IPS-15b (cell line): ENCODE measurements at regions not wholly inside any gene's neighbourhood (a gene's known extent, or its start where the extent isn't known, plus 50 kb on each side); places are given as distances from the start of the nearest gene placed in this dataset.
"Not testable (repeated sequence)": the region's sequence is repeated elsewhere in the genome, so short reads cannot be mapped to it uniquely, and the experiment has no call there.

Experiments
- H3K27me3 ChIP-seq: one replicate; pipeline ENCODE4 v1.6.1; 2013; ENCODE audit warnings: low read length; ENCODE audit not compliant: control insufficient read depth, insufficient read depth
- H3K36me3 ChIP-seq: one replicate; pipeline ENCODE4 v1.6.1; 2013; ENCODE audit warnings: low read length; ENCODE audit not compliant: control insufficient read depth, insufficient read depth
- H3K4me1 ChIP-seq: one replicate; pipeline ENCODE4 v1.6.1; 2013; ENCODE audit warnings: mild to moderate bottlenecking, low read length; ENCODE audit not compliant: control insufficient read depth, insufficient read depth
- H3K4me3 ChIP-seq: one replicate; pipeline ENCODE4 v1.5.1; 2013; ENCODE audit warnings: low read depth, low read length
- H3K9ac ChIP-seq: one replicate; pipeline ENCODE4 v1.6.1; 2013; ENCODE audit warnings: low read depth, mild to moderate bottlenecking, low read length
- H3K9me3 ChIP-seq: one replicate; pipeline ENCODE4 v1.6.1; 2013; ENCODE audit warnings: mild to moderate bottlenecking, low read length; ENCODE audit not compliant: control insufficient read depth, insufficient read depth

DNA sequence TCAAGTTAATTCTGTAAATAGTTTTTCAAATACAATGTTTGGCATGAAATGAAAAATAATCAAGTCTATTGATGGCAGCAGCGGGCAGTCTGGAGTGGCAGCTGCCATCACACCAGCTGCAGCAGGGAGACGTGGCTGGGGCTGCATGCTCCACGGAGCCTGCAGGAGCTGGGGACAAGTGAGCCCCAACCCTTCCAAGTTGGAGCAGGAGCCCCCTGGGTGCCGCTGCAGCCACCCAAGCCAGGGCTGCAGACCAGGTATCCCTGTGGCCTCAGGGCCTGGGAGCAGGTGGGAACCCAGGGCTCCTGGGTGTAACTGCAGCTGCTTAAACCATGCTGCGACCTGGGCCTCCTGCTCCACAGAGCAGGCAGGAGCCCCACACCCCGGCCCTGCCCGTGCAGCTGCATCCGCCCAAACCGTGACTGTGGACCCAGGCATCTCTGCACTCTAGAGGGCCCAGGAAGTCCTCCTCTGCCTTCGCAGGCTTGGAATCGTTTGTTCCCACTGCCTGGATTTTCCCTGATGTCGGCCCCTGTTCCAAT is 257.4 kb downstream of the PLOD2 start:
- Histone ChIP-seq H3K36me3 (no peaks in the 10 kb centered on the region), H3K9ac (no peak overlapping the region), H3K9me3 (no peaks in the 10 kb centered on the region), H3K4me1 (peaks cover 3% of the 10 kb centered on the region), H3K4me3 (no peak overlapping the region), H3K27me3 (no peaks in the 10 kb centered on the region)

DNA sequence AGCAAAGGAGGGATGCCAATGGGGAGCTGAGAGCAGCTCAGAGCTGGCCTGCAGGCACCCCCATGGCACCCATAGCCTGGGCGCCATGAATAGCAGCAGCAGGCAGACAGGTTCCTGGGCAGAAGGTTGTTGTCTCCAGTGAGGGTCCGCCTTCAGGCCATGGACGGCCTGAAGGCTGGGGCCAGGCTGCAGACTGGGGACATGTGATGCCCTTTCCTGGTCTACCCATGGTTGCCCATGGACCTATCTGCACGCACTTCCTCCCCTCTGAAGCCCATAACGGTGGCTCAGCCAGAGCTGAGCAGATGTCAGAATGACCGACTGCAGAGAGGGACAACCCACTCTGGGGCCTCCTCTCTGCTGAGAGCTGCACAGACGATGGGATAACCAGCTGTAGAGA is 256.8 kb downstream of the PLOD2 start:
- Histone ChIP-seq H3K9ac (no peak overlapping the region), H3K4me1 (peaks cover 3% of the 10 kb centered on the region), H3K27me3 (no peaks in the 10 kb centered on the region), H3K4me3 (no peak overlapping the region), H3K36me3 (no peaks in the 10 kb centered on the region), H3K9me3 (no peaks in the 10 kb centered on the region)

GRCh38 chr3:145906301-145906700 is 254.7 kb downstream of the PLOD2 start:
- H3K27me3 ChIP-seq, result no peaks in the 10 kb centered on the region

DNA sequence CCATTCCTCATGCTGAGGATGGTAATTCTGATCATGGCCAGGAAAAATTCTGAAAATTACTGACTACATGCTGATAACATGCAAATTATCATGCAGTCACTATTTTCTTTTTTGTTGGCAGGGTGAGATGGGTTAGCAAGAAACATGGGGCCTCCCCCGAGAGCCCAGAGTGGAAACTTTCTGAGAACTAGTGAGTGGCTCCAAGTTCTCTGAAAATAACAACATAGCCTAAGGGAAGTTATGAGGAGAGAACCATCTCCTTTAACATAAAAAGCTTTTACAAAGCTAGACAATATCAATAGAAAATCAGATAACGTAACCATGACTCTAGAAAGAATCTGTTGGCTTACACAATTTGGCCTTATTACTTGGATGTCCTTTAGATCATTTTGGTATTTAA is 254.2 kb downstream of the PLOD2 start:
- H3K9ac ChIP-seq, result no peak overlapping the region
- no peak overlapping the region for H3K4me3 ChIP-seq
- H3K9me3 ChIP-seq, result no peaks in the 10 kb centered on the region
- H3K4me1 ChIP-seq, result peaks cover 3% of the 10 kb centered on the region
- H3K36me3 ChIP-seq, result no peaks in the 10 kb centered on the region
- H3K27me3 ChIP-seq, result no peaks in the 10 kb centered on the region

More at GRCh38 chr3:145906301-145906700, 254.7 kb downstream of the PLOD2 start:
- Histone ChIP-seq H3K4me1 (peaks cover 3% of the 10 kb centered on the region), H3K36me3 (no peaks in the 10 kb centered on the region), H3K9ac (no peak overlapping the region), H3K4me3 (no peak overlapping the region), H3K9me3 (no peaks in the 10 kb centered on the region)

DNA sequence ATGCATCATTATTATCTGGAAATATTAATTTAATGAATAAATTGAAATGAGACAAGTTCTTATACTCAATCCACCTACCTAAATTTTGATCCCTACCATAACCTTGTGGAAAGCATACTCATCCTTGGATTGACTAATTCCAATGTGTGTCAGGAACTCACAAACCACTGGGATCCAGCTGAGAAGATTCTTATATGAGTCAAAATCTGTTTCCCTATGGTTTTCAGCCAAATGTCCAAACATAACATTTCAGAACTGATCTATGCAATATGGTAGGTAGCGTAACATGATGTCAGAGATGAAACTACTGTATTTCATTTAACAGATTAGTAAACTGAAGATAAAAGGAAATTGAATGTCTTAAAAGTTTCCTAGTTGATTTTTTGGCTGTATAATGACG is 250.0 kb downstream of the PLOD2 start:
- H3K4me3 ChIP-seq, result no peak overlapping the region
- H3K9ac ChIP-seq, result no peak overlapping the region
- no peaks in the 10 kb centered on the region for H3K4me1 ChIP-seq
- no peaks in the 10 kb centered on the region for H3K9me3 ChIP-seq
- H3K27me3 ChIP-seq, result no peaks in the 10 kb centered on the region
- H3K36me3 ChIP-seq, result no peaks in the 10 kb centered on the region

DNA sequence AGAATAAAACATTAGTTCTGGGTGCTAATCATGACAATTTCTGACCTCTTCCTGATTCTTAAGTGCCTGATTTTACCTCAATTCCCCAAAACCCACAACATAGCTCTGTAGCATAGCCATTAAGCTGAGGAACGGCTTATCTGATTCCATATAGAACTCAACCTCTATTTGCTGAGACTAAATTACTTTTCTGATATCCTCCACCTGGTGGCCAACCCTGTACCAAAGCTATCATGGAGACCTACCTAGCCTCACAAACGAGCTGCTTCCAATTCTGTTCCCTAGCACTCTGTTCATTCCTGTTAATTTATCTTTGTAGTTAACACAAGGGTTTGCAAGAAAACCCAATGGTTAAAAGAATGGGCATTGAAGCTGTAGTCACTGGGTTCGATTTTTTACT is 245.2 kb downstream of the PLOD2 start:
- H3K36me3 ChIP-seq, result no peaks in the 10 kb centered on the region
- no peaks in the 10 kb centered on the region for H3K9me3 ChIP-seq
- no peak overlapping the region for H3K9ac ChIP-seq
- H3K4me1 ChIP-seq, result no peaks in the 10 kb centered on the region
- no peaks in the 10 kb centered on the region for H3K27me3 ChIP-seq
- no peak overlapping the region for H3K4me3 ChIP-seq

DNA sequence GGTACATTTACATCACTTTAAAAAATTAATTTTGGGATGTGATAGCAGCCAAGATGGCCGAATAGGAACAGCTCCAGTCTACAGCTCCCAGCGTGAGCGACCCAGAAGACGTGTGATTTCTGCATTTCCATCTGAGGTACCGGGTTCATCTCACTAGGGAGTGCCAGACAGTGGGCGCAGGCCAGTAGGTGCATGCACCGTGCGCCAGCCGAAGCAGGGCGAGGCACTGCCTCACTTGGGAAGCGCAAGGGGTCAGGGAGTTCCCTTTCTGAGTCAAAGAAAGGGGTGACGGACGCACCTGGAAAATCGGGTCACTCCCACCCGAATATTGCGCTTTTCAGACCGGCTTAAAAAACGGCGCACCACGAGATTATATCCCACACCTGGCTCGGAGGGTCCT is 233.2 kb downstream of the PLOD2 start:
- H3K9me3 ChIP-seq, H3K27me3 ChIP-seq, H3K9ac ChIP-seq, H3K4me3 ChIP-seq, H3K4me1 ChIP-seq, H3K36me3 ChIP-seq: not testable (repeated sequence)

- no peaks in the 10 kb centered on the region for H3K4me1 ChIP-seq
- H3K36me3 ChIP-seq, result no peaks in the 10 kb centered on the region
- no peaks in the 10 kb centered on the region for H3K27me3 ChIP-seq
- no peaks in the 10 kb centered on the region for H3K9me3 ChIP-seq
- H3K4me3 ChIP-seq, result no peak overlapping the region
- H3K9ac ChIP-seq, result no peak overlapping the region
These were observed 224.0 kb downstream of the PLOD2 start for GRCh38 chr3:145936971-145937370.

- Histone ChIP-seq H3K9me3 (no peaks in the 10 kb centered on the region), H3K27me3 (no peaks in the 10 kb centered on the region), H3K9ac (no peak overlapping the region), H3K36me3 (no peaks in the 10 kb centered on the region), H3K4me3 (no peak overlapping the region), H3K4me1 (no peaks in the 10 kb centered on the region)
These were observed 221.6 kb downstream of the PLOD2 start for GRCh38 chr3:145939431-145939830.

DNA sequence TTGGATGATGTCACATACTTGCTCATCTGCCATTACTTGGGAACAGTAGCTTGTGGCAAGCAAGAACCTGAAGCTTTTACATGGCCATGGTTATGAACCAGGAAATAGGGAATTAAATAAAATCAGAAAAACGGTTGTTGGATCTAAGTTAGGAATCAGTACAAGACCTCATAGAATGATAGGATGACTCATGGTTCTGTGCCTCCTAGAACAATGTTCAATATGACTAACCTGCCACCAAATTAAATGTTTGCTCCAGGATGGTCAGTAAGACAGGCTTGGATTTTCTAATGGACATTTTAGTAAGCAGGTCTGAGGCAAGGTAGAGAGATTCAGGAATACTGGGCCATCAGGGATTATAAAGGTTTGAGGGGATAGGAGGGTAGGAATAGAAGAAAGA is 218.9 kb downstream of the PLOD2 start:
- H3K9ac ChIP-seq, result no peak overlapping the region
- H3K27me3 ChIP-seq, result no peaks in the 10 kb centered on the region
- no peaks in the 10 kb centered on the region for H3K4me1 ChIP-seq
- no peaks in the 10 kb centered on the region for H3K9me3 ChIP-seq
- no peaks in the 10 kb centered on the region for H3K36me3 ChIP-seq
- no peak overlapping the region for H3K4me3 ChIP-seq

DNA sequence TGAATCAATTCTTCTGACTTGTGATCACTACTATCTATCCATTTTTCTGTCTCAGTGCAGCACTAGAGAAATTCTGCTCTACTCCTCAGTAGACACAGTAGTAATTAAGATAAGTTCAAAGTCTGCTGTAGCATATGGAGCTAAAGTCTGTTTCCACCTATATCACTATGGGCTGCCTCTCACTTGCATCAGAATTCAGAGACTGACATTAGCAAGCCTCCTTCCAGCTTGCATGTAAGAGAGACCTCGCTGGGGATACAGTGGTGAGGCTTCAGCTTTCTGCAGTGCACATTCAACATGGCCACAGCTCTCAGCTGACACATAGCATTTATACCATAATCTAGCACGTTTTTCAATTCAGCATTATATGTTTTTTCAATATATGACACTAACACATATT is 217.0 kb downstream of the PLOD2 start:
- Histone ChIP-seq H3K36me3 (no peaks in the 10 kb centered on the region), H3K9me3 (no peaks in the 10 kb centered on the region), H3K4me1 (no peaks in the 10 kb centered on the region), H3K27me3 (no peaks in the 10 kb centered on the region), H3K9ac (no peak overlapping the region), H3K4me3 (no peak overlapping the region)

GRCh38 chr3:145951441-145951840 is 209.5 kb downstream of the PLOD2 start:
- Histone ChIP-seq H3K4me3 (no peak overlapping the region), H3K36me3 (no peaks in the 10 kb centered on the region), H3K4me1 (no peaks in the 10 kb centered on the region), H3K27me3 (no peaks in the 10 kb centered on the region), H3K9me3 (no peaks in the 10 kb centered on the region), H3K9ac (no peak overlapping the region)

- no peak overlapping the region for H3K4me3 ChIP-seq
- no peaks in the 10 kb centered on the region for H3K36me3 ChIP-seq
- no peaks in the 10 kb centered on the region for H3K27me3 ChIP-seq
- no peaks in the 10 kb centered on the region for H3K4me1 ChIP-seq
- no peak overlapping the region for H3K9ac ChIP-seq
- no peaks in the 10 kb centered on the region for H3K9me3 ChIP-seq
These were observed 208.4 kb downstream of the PLOD2 start for GRCh38 chr3:145952536-145952935.
